ENCODE measurements at regions not wholly inside any gene's neighbourhood (a gene's known extent, or its start where the extent isn't known, plus 50 kb on each side); places are given as distances from the start of the nearest gene placed in this dataset.

DNA sequence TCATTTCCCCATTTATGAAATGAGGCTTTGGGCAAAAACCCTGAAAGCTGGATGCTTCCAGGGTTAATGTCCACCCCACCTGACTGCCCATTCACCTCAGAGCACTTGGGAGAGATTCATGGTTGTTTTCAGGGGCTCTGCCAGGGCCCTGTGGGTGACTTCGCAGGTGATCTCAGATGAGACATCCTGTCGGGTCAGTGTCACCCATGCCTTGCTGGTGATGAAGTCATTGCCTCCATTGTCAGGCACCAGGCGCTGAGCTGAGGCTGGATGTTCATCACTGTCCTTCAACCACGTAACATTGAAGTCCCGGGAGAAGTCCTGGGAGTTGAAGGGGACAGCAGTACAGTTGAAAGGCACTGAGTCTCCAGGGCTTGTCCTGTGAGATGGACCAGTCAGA, 115.6 kb upstream of the SIRPA start:
- DNase-seq, result no peak
- peaks cover 0 to 5% (median 0%) of the 10 kb centered on the region in 6 donors for H3K36me3 ChIP-seq
- H3K27me3 ChIP-seq (replicated peaks in 1 of 7), result peaks cover 0 to 48% (median 0%) of the 10 kb centered on the region in 7 donors
- intact Hi-C loops (cut with DNase I; ENCODE audit: low total_unique reads), result no loop called here
- H3K9me3 ChIP-seq, result no peaks in the 10 kb centered on the region
- H3K27ac ChIP-seq, result no peak overlapping the region
- H3K4me3 ChIP-seq, result no peak overlapping the region
- TF ChIP-seq POLR2AphosphoS5 (IDR thresholded peaks at IDR 0.05) (no peak), POLR2A (IDR thresholded peaks at IDR 0.05) (no peak)
- TF ChIP-seq, protein P1, sequence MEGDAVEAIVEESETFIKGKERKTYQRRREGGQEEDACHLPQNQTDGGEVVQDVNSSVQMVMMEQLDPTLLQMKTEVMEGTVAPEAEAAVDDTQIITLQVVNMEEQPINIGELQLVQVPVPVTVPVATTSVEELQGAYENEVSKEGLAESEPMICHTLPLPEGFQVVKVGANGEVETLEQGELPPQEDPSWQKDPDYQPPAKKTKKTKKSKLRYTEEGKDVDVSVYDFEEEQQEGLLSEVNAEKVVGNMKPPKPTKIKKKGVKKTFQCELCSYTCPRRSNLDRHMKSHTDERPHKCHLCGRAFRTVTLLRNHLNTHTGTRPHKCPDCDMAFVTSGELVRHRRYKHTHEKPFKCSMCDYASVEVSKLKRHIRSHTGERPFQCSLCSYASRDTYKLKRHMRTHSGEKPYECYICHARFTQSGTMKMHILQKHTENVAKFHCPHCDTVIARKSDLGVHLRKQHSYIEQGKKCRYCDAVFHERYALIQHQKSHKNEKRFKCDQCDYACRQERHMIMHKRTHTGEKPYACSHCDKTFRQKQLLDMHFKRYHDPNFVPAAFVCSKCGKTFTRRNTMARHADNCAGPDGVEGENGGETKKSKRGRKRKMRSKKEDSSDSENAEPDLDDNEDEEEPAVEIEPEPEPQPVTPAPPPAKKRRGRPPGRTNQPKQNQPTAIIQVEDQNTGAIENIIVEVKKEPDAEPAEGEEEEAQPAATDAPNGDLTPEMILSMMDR (IDR thresholded peaks at IDR 0.05 in 8 of 11, conservative IDR thresholded peaks at IDR 0.05 in 3 of 11), result no peak
- H3K4me1 ChIP-seq, result peaks cover 11 to 46% (median 21%) of the 10 kb centered on the region in 6 donors
- 80 to 95% (median 90%) methylated on average over 5 of the region's 5 CpGs for WGBS, 5 donors

DNA sequence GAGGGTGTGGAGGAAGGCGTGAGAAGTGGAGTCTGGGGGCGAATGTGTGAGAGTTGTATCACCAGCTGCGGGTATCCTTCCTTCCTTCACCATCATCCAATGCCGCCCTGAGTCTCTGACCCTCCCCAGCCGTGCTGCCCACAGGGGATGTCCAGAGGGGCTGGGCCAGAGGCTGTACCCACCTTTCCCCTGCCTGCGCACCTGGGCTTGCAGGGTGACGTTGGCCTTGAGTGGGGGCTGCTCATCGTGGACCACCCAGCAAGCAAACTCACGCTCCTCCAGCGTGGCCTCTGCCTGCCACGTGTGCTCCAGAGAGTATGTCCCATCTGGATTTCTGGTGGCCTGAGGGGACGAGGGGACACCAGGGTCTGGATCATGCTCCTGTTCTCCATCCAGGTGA, 116.9 kb upstream of the SIRPA start:
- WGBS, 5 donors, result 84 to 93% (median 86%) methylated on average over 7 to 12 of the region's 12 CpGs
- intact Hi-C loops (cut with DNase I; ENCODE audit: low total_unique reads), result no loop called here

DNA sequence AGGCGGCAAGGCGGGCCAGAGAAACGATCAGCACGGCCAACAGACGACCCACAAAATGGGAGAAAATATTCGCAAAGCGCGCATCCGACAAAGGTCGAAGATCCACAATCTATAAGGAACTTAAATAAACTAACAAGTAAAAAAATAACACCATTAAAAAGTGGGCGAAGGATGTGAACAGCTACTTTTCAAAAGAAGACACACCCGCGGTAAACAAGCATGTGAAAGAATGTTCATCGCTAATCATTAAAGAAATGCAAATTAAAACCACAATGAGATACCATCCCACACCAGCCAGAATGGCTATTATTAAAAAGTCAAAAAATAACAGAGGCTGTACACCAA, 117.8 kb upstream of the SIRPA start:
- TF ChIP-seq POLR2A (IDR thresholded peaks at IDR 0.05) (no peak), POLR2AphosphoS5 (IDR thresholded peaks at IDR 0.05) (no peak)
- TF ChIP-seq, protein P1 (IDR thresholded peaks at IDR 0.05 in 8 of 11, conservative IDR thresholded peaks at IDR 0.05 in 3 of 11), result peak in 4 of 11 experiments; percentile 1 to 30 (median 10)
- no peak for DNase-seq
- Histone ChIP-seq H3K27ac (peak overlapping the region in 3 of 8 donors; percentile 38 to 80 (median 55)), H3K36me3 (peaks cover 0 to 17% (median 0%) of the 10 kb centered on the region in 6 donors), H3K27me3 (replicated peaks in 1 of 7) (peaks cover 0 to 33% (median 0%) of the 10 kb centered on the region in 7 donors), H3K4me3 (peak overlapping the region in 6 of 8 donors; percentile 57 to 78 (median 66)), H3K9me3 (no peaks in the 10 kb centered on the region), H3K4me1 (peaks cover 11 to 35% (median 18%) of the 10 kb centered on the region in 6 donors)
- WGBS, 5 donors, result 21 to 24% (median 22%) methylated on average over 14 of the region's 14 CpGs
- intact Hi-C loops (cut with DNase I; ENCODE audit: low total_unique reads), result no loop called here

More for the DNA sequence above, 116.9 kb upstream of the SIRPA start:
- H3K27me3 ChIP-seq (replicated peaks in 1 of 7), result peaks cover 0 to 38% (median 0%) of the 10 kb centered on the region in 7 donors
- H3K27ac ChIP-seq, result no peak overlapping the region
- TF ChIP-seq POLR2A (IDR thresholded peaks at IDR 0.05) (no peak), POLR2AphosphoS5 (IDR thresholded peaks at IDR 0.05) (no peak)
- TF ChIP-seq, protein P1 (IDR thresholded peaks at IDR 0.05 in 8 of 11, conservative IDR thresholded peaks at IDR 0.05 in 3 of 11), result peak in 1 of 11 experiments; percentile 11
- H3K4me1 ChIP-seq, result peaks cover 11 to 40% (median 19%) of the 10 kb centered on the region in 6 donors
- peaks cover 0 to 17% (median 0%) of the 10 kb centered on the region in 6 donors for H3K36me3 ChIP-seq
- no peak for DNase-seq
- H3K9me3 ChIP-seq, result no peaks in the 10 kb centered on the region
- H3K4me3 ChIP-seq, result no peak overlapping the region

DNA sequence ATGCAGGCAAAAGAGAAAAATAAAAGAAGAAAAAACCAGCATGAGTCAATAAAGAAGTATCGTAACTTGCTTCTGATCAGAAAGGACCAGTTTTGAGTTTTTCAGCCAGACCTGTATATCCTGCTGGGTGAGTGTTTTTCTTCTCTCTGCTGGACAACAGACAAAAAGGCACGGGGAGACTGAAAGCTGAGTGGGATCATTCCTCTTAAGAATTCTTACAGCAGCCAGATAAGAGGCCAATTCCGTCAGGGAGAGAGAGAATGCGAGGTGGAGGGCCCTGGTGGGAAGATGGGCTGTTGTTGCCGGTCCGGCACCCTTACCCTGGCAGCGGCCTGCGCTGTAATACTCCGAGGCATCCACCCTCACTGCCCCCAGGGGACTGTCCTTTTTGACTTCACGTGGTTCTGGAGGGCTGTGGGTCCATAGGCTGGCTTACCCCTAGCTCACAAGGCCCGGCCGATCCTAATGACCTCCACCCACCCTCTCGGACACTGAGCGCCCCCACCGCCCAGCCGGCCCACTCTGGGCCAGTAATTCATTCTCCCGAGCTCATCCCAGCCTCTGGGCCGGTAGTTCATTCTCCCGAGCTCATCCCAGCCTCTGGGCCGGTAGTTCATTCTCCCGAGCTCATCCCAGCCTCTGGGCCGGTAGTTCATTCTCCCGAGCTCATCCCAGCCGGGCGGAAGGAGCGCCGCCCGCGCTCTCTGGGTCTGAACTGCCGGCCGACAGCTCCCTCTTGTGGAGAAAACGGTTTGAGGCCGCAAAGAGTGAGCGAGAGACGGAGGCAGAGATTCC, 118.3 kb upstream of the SIRPA start:
- 2 to 13% (median 5%) methylated on average over 31 to 35 of the region's 35 CpGs for WGBS, 5 donors
- H3K36me3 ChIP-seq, result peaks cover 0 to 17% (median 0%) of the 10 kb centered on the region in 6 donors
- no peaks in the 10 kb centered on the region for H3K9me3 ChIP-seq
- peaks cover 11 to 35% (median 18%) of the 10 kb centered on the region in 6 donors for H3K4me1 ChIP-seq
- H3K4me3 ChIP-seq, result peak overlapping the region; percentile 57 to 78 (median 61)
- H3K27ac ChIP-seq, result peak overlapping the region in 7 of 8 donors; percentile 1 to 80 (median 47)
- intact Hi-C loops (cut with DNase I; ENCODE audit: low total_unique reads), result no loop called here
- DNase-seq, result peak; percentile 93
- TF ChIP-seq POLR2A (IDR thresholded peaks at IDR 0.05), result no peak
- peak; percentile 64 to 78 (median 75) for TF ChIP-seq POLR2AphosphoS5 (IDR thresholded peaks at IDR 0.05)
- TF ChIP-seq, protein P1 (IDR thresholded peaks at IDR 0.05 in 8 of 11, conservative IDR thresholded peaks at IDR 0.05 in 3 of 11), result peak; percentile 74 to 92 (median 85)
- peaks cover 0 to 27% (median 0%) of the 10 kb centered on the region in 7 donors for H3K27me3 ChIP-seq (replicated peaks in 1 of 7)
